Breast epithelium (tissue), 3 donors: ENCODE measurements at regions not wholly inside any gene's neighbourhood (a gene's known extent, or its start where the extent isn't known, plus 50 kb on each side); places are given as distances from the start of the nearest gene placed in this dataset.

Experiments
- CTCF ChIP-seq, 3 donors: fragments of 450-650 bp; IDR thresholded peaks; one replicate each; pipeline ENCODE4 v1.5.1; 2016 to 2017; ENCODE audit warnings: antibody characterized with exemption in 3 of 3, mild to moderate bottlenecking in 3 of 3, moderate library complexity in 3 of 3
- POLR2A ChIP-seq: fragments of 450-650 bp; IDR thresholded peaks from one replicate; pipeline ENCODE4 v1.6.1; 2016; ENCODE audit warnings: antibody characterized with exemption, mild to moderate bottlenecking, moderate library complexity

- no peak for TF ChIP-seq CTCF (IDR thresholded peaks at IDR 0.05)
- TF ChIP-seq POLR2A, result no peak
Observed at GRCh38 chr2:183898641-183899040, 699.7 kb upstream of the ZNF804A start.
